Right renal cortex interstitium (tissue), 3 donors: ENCODE measurements at regions not wholly inside any gene's neighbourhood (a gene's known extent, or its start where the extent isn't known, plus 50 kb on each side); places are given as distances from the start of the nearest gene placed in this dataset.

Experiments
- DNase-seq, 3 donors: peaks; one replicate each; pipeline ENCODE4 v3.0.0-alpha.2; 2013; ENCODE audit warnings: low read depth in 3 of 3, low spot score in 2 of 3

DNA sequence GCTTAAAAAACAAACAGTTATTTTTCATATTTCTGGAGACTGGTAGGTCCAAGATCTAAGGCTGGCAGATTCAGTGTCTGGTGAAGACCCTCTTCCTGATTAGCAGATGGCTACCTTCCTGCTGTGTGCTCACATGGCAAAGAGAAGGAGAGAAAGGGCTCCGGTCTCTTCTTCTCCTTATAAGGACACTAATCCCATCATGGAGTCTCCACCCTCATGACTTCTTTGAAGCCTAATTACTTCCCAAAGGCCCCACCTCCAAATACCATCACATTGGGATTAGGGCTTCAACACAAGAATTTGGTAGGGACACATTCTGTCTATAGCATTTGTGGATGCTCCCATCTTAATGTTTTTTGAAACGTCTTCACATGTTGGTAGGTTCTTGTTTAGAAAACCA is 391.1 kb downstream of the TMEM161B start:
- DNase-seq, result no peak

DNA sequence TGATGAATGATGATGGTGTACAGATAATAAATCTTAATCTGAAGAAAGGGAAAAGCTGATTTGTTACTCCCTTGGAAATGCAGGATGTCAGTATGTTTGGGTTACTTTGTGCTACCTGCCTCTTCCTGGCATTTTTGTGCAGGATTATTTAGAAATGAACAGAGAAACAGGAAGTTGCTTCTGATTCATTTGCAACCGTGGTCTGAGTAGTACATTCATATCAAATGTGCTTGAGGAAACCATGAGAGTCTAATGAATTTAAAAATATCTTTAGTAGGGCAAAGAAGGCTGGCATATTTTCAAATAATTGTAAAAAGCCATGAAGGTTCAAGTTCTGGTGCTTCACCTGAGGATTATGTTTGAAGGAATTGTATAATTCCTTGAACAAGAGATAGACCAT is 391.6 kb downstream of the TMEM161B start:
- DNase-seq, result no peak

DNA sequence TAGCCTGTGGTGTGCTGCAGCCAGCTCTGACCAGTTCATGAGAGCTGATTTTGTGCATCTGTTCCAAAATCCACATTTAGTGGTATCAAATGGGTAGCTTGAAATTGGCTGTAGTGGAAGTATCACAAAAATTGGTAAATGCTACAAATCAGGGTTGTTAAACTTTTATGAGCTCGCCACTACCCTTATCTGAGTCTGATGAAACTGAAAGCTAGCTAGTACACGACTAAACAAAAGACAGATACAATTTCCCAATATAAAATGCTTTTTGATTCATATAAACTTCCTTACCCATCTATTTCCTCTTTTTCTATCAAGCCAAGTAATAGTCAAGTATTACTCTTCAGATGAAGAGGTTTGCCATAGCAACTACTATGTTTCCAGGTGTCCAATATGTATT is 392.0 kb downstream of the TMEM161B start:
- DNase-seq, result no peak

DNA sequence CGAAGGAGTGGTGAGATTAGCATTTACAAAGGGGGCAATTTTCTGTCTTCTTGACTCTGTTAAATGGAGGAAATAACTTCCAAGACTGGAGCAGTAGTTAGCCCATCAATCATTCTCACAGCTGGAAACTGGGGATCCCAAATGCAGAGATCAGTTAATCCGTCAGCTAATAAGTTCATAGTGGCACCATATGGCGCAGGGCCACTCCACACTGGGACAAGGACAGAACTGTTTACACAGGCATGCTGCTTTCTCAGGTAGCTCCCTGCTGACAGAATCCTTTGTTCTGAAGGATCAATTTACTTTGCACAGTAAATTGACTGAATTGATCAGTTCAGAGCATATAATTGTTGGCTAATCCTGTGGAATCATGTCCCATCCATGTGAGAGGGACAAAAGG is 395.7 kb downstream of the TMEM161B start:
- no peak for DNase-seq

DNA sequence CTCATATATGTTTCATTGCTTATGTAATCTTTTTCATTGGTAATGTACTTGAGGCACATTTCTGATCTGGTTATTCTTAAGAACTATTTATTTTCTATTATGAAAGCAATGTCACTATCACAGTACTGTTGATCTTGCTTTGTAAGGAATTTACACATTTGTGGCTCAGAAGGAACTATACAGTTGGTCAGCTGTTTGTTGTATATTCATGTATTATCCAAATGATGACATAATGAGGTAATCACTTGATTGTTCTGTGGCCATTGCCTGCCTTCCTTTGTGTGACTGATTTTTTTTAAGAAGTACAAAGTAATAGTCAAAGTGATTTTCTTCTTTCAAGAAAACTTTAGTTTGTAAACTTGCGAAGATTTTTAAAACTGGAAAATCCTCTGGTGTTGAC is 399.9 kb downstream of the TMEM161B start:
- no peak for DNase-seq

DNA sequence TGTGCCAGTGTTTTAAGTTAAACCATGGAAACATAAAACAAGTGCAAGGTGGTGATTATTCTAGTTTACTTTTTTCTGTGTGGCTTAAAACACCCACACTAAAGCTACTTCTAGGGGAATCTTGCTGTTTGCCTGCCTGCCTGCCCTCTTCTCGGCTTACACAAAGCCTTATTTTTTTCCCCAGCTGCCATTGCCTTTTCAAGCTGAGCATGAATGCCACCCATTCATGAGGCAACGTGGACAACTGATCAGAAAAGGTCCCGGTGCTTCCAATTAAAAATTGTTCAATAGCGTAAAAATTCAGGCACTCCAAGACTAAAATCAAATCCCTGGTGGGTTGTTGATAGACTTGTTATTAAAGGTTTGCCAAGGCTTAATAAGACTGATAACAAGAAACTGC is 401.4 kb downstream of the TMEM161B start:
- DNase-seq, result no peak

DNA sequence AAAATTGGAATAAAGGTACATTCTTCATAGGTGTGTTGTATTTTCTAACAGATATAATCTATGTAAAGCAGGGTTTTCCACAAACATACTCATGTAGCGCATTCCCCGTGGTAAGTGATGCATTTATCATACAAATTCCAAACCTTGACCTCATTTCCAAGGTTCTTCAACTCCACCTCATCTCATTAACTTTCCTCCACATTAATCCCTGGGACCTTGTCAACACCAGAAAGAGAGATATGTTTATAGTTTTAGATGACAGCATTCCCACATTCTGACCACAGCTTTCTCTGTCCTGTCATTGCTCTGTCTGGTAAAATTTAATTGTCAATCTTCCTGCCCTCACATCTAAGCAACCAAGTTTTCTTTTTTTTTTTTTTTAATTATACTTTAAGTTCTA is 415.1 kb downstream of the TMEM161B start:
- no peak for DNase-seq

DNA sequence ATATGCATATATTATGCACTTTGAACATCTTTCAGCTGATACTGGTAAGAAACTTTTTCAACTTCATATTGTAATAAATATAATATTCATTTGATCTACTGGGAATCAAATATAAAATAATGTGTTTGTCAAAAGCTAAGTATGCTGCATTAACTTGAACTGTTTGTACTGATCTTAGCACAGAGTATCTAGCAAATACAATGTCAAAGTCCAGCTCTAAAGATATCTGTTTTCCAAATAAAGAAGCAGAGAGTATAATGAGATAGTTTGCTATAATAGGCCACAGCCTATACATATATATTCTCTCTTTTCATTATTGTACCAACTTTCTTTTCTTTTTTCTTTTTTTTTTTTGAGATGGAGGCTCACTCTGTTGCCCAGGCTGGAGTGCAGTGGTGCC is 417.0 kb downstream of the TMEM161B start:
- DNase-seq, result no peak

DNA sequence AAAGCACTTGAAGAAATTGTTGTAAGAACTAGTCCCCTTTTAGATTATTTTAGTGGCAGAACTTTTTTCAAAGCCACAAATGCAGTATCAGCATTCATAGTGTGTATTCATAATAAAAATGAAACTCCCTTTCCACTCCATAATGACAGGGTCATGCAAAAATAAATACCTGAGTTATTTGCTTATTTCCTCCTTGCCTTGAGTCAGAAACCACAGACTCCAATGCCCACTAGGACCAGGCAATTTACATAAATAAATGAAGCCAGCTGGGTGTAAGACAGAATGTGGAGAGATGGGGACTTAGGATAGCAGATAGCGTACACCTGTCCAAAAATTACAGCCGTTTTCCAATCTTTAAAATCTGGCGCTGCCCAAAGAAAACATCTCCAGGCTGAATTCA is 417.8 kb downstream of the TMEM161B start:
- DNase-seq, result no peak

DNA sequence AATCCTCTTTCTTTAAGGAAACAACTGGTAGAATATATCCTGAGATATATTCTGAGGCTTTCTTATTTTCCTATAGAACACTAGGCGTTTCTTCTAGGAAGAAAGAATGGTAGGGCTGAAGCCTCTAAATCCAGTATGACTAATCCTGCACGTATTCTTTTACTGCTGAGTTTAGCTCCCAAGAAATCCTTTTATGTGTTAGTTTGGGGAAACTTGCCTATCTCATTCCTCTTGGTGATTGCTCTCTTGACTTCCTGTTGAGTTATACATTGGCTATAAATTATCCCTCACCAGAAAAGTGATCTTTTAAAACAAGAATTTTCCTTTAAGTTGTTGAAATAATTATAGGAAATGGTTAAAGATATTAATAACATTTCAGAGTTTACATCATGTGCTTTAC is 422.9 kb downstream of the TMEM161B start:
- no peak for DNase-seq

DNA sequence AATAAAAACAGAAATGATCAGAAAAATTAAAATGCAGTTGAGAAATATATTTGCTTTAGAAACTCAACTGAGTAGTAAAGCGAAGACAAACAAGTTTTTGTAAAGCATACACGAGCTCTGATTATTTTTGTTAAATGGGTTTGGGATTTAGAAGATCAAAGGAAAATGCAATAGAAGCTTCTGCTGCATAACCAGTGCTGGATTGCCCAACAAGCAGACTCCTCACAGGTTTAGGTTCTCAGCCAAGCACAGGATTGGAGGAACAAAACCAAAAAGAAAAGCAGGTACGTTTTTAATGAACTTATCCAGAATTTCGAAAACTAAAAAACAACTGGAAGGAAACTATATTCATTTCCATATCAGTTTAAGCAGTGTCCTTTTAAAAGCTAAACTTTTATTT is 423.8 kb downstream of the TMEM161B start:
- no peak for DNase-seq

DNA sequence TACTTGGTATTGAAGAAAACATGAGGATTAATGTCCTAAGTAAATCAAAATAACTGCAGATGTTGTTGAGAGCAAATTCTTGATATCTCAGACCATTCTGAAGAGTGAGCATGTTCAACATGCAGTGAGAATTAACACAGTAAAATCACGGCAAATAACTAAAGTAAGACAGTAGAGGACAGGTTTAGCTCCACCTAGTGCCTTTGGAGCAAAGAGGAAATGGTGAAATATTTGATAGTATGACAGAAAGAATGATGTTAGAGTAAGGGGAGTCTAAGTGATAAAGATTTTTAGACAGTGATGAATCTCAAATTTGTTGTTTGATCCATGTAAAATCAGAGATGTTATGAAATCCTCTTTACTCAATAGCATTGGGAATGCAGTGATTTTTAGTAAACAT is 424.2 kb downstream of the TMEM161B start:
- DNase-seq, result no peak

DNA sequence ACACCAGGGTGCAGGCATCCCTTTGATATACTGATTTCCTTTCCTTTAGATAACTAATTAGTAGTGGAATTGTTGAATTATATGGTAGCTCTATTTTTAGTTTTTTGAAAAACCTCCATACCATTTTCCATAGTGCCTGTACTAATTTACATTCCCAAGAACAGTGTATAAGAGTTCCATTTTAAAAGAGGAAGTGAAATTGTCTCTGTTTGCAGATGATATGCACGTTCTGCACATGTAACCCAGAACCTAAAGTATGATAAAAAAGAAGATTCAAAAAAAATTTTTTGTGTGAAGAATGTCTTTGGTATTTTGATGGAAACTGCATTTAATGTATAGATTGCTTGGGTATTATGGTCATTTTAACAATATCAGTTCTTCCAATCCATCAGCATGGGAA is 424.0 kb upstream of the CCNH start:
- no peak for DNase-seq

DNA sequence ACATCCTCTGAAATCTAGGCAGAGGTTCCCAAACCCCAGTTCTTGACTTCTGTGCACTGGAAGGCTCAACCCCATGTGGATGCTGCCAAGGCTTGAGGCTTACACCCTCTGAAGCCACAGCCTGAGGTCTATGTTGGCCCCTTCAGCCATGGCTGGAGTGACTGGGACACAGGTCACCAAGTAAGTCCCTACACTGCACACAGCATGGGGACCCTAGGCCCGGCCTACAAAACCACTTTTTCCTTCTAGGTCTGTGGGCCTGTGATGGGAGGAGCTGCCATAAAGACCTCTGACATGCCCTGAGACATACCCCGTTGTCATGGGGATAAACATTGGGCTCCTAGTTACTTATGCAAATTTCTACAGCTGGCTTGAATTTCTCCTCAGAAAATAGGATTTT is 418.8 kb upstream of the CCNH start:
- DNase-seq, result no peak

DNA sequence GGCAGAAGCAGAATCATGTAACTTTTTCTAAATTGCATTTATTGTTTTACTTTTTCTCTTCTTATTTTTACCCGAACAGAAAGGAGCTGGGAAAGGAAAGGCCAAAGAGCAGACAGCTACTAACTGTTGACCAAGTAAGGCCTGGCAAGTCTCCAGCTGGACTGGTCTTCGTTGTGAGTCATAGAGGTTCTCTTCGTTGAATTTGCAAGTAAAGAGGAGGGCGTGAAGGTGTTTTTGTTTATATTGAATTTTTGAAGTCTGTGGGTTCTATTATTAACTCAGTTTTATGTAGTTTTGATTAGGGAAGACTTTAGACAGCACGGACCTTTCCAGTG is 416.5 kb upstream of the CCNH start:
- no peak for DNase-seq

DNA sequence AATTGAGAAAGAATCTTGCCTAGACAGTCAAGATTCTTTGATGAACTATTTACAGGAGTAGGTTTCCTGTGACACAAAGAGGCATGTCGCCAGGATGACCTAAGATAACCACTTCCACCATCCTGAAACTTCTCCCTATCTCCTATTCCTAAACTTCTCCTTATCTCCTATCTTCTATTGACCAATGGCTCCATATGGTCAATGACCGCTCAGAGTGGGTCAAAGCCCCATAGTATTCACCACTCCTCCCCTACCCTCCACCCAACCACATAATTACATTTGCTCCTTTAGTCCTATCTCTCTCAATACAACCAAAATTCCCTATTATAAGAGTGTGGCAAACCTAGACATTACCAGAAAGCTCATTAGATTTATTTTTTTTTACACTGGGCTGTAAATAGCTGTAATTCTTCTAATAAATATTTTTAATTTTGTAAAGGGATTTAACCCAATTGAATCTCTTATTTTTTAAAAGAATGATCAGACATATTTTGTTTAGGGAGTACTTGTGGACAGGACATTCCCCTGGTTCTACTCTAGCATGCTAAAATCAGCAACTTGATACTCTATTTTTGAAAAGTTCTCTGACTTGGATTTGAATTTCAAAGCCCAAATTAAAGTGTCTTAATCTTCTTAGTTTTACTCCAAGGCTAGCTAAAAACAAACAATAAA is 416.0 kb upstream of the CCNH start:
- no peak for DNase-seq

DNA sequence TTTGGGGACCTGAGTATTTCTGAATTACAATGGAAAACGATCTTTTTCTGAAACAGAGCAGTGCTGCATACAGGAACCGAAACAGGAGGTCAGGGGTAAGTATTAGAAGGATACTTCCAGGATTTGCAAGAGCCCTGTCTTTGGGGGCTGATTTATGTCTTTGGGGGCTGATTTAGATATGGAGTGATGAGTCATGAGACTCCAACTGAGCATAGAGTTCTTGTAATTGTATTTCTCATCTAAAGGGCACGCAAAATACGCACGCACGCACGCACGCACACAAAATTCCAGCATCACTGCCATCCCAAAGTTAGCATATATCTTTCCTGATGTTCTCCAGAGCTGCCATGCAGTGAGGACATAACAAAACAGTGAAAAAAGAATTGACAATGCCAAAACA is 414.8 kb upstream of the CCNH start:
- DNase-seq, result no peak

DNA sequence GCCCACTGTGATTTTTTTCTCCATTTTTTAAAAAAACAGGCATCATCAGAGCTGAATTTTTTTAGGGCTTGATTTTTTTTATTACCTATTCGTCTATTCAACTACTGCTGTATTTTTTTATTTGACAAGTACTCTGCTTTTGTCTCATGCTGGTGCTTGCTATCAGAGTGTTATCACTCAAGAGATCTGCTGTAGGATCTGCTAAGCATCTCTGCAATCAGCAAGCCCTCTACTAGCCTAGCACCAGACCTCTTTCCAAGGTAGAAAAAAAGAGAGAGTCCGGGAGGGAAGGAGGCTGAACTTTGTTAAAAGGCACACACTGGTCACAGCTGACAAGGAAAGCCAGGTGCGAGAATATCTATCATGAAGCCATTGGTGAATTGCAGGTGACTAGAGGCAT is 413.8 kb upstream of the CCNH start:
- DNase-seq, result no peak

DNA sequence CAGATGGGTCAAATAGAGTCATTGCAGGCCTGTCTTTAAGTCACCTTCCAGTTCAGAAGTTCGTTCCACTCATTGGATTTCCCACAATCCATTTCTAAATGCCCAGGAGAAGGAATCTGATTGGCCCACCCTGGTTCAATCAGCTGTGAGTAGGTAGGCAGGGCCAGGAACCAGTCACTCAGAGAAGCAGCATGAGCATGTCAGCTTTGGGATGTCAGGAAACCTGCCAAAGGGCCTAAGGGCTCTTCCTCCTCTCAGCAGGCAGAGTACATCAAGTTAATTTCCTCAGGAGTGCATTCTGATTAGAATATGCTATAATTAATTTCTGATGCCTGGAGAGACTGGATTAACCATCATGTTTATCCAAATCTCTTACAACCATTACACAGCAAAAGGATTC is 412.9 kb upstream of the CCNH start:
- peak in 1 of 3 donors; percentile 10 for DNase-seq

DNA sequence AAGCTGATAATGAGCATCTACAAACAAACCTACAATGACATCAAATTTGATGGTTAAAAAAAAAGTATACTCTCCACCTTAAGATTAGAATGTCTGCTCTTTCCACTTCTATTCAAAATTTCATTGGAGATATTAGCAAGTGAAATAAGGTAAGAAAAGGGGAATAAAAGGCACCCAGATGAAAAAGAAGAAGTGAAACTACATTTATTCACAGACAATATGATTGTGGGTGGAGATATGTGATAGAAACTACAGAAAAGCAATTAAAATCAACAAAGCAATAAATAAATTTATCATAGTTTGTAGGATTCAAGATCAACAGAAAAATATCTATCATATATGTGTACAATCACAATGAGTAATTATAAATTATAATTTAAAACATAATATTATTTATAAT is 395.1 kb upstream of the CCNH start:
- DNase-seq, result no peak

DNA sequence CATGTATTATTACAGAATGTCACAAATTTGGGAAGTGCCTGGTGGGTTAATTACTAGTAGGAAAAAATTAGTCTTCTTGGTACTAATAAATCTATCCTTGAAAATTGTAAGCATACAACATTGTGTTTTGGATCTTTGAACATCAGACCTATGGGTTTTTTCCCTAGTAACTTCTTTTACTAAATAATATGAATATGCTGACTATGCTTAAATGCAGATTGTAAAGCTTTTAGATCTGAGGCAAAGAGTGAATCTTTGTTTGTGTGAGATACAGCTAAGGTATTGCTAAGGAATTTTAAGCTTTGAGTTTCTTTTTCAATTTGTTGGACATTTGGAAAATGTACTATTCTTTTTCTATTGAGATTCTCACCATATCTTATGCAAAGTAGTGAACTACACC is 390.6 kb upstream of the CCNH start:
- DNase-seq, result no peak

DNA sequence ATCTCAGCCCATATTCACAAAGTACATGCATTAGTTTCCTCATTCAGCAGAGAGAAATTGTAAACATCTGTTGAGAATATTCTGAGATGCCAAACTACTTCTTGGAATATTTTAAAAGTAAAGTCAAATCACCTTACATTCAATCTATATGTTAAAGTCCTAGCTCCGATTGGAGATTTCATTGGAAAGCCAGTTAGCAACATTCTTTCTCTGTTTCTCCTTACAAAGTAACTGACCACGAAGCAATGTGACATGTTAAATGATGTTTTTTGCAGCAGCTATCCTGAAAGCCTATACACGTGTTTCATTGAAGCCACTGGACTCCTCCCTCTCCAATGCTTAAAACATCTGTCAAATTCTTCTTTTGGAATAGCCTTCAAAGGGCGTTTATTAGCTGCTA is 379.1 kb upstream of the CCNH start:
- DNase-seq, result no peak

DNA sequence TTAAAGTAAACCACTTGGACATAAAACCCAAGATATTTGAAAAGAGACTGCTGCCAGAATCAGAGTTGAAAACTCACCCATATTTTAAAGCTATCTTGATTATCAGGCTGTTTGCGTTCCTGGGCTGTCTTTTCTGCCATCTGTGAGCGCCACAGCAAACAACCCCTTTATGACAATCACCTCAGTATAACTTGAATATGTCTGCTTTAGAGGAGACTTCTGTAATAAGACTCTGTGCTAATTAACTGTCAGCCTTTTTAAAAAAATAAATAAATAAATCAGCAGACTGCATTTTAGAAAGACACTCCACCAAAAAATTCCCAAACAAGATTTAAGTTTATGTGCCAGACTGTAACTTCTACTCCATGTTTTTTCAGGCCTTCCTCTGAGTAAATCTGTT is 375.7 kb upstream of the CCNH start:
- no peak for DNase-seq
